ENCODE measurements at regions not wholly inside any gene's neighbourhood (a gene's known extent, or its start where the extent isn't known, plus 50 kb on each side); places are given as distances from the start of the nearest gene placed in this dataset.

- TF ChIP-seq CTCF (IDR thresholded peaks at IDR 0.05) (no peak), POLR2AphosphoS5 (IDR thresholded peaks at IDR 0.05) (no peak)
Observed at GRCh38 chr12:31821484-31821883, 92.7 kb upstream of the AMN1 start.

Data from prostate gland (tissue), 2 donors.